GM23338 (cell line): ENCODE measurements at regions not wholly inside any gene's neighbourhood (a gene's known extent, or its start where the extent isn't known, plus 50 kb on each side); places are given as distances from the start of the nearest gene placed in this dataset.

Source experiments
- ATAC-seq: fragments of 200-7000 bp; cut with Tn5 transposase; 3 replicates; pipeline ENCODE4 v1.9.1; 2020
- DNase-seq: peaks from one replicate; pipeline ENCODE4 v3.0.0-alpha.2; 2015; ENCODE audit warnings: low spot score
- H2AFZ ChIP-seq: fragments of 200-600 bp; sonication (generic); 2 replicates; pipeline ENCODE4 v1.8.0; 2016; ENCODE audit warnings: antibody characterized with exemption, mild to moderate bottlenecking, moderate library complexity
- H3F3A ChIP-seq: fragments of 200-600 bp; sonication (generic); replicated peaks from 2 replicates; pipeline ENCODE4 v1.8.0; 2017; ENCODE audit warnings: antibody characterized with exemption, mixed run types, low read depth
- H3K27ac ChIP-seq: fragments of 200-600 bp; sonication (generic); 2 replicates; pipeline ENCODE4 v1.6.1; 2016; ENCODE audit warnings: low read depth
- H3K27me3 ChIP-seq: fragments of 200-600 bp; sonication (generic); 2 replicates; pipeline ENCODE4 v1.8.0; 2016; ENCODE audit warnings: mild to moderate bottlenecking, mixed run types, moderate library complexity; ENCODE audit not compliant: insufficient read depth
- H3K36me3 ChIP-seq: fragments of 200-600 bp; sonication (generic); 2 replicates; pipeline ENCODE4 v1.8.0; 2016; ENCODE audit warnings: mild to moderate bottlenecking; ENCODE audit not compliant: insufficient read depth
- H3K4me1 ChIP-seq: fragments of 200-600 bp; sonication (generic); 2 replicates; pipeline ENCODE4 v1.8.0; 2016; ENCODE audit warnings: mild to moderate bottlenecking, moderate library complexity; ENCODE audit not compliant: insufficient read depth
- H3K4me2 ChIP-seq: fragments of 200-600 bp; sonication (generic); 2 replicates; pipeline ENCODE4 v1.7.1; 2017; ENCODE audit warnings: mixed run types
- H3K4me3 ChIP-seq: fragments of 200-600 bp; sonication (generic); 2 replicates; pipeline ENCODE4 v1.6.1; 2016; ENCODE audit warnings: mixed run types
- H3K79me2 ChIP-seq: fragments of 200-600 bp; sonication (generic); replicated peaks from 2 replicates; pipeline ENCODE4 v1.8.0; 2017; ENCODE audit warnings: mild to moderate bottlenecking; ENCODE audit not compliant: insufficient read depth
- H3K9me2 ChIP-seq: fragments of 200-600 bp; sonication (generic); 2 replicates; pipeline ENCODE4 v1.8.0; 2017; ENCODE audit not compliant: insufficient read depth
- H4K20me1 ChIP-seq: fragments of 200-600 bp; sonication (generic); replicated peaks from 2 replicates; pipeline ENCODE4 v1.8.0; 2017; ENCODE audit warnings: mild to moderate bottlenecking; ENCODE audit not compliant: insufficient read depth
- H3K27ac Mint-ChIP-seq: 2 replicates; pipeline ENCODE4 v1.8.0; 2020; ENCODE audit warnings: inconsistent platforms, mild to moderate bottlenecking, moderate library complexity, mixed read lengths
- H3K27me3 Mint-ChIP-seq: 3 replicates; pipeline ENCODE4 v1.8.0; 2022; ENCODE audit warnings: low read depth, mild to moderate bottlenecking, moderate library complexity, mixed read lengths, inconsistent platforms; ENCODE audit not compliant: insufficient read depth, poor library complexity
- H3K36me3 Mint-ChIP-seq: 3 replicates; pipeline ENCODE4 v1.8.0; 2021; ENCODE audit warnings: low read depth, mild to moderate bottlenecking, inconsistent platforms, moderate library complexity, mixed read lengths
- H3K4me1 Mint-ChIP-seq: 3 replicates; pipeline ENCODE4 v1.8.0; 2020; ENCODE audit warnings: mild to moderate bottlenecking, inconsistent platforms, mixed read lengths
- H3K4me3 Mint-ChIP-seq: 3 replicates; pipeline ENCODE4 v1.8.0; 2021; ENCODE audit warnings: moderate library complexity, mild to moderate bottlenecking, inconsistent platforms, mixed read lengths
- H3K9me3 Mint-ChIP-seq: 3 replicates; pipeline ENCODE4 v1.8.0; 2020; ENCODE audit warnings: moderate library complexity, mild to moderate bottlenecking, inconsistent platforms, mixed read lengths
- CREB1 ChIP-seq: fragments of 250-450 bp; sonication (Bioruptor Pico); IDR thresholded peaks from 2 replicates; pipeline ENCODE4 v1.5.0; 2020; ENCODE audit warnings: low read depth, mild to moderate bottlenecking, moderate library complexity
- CTCF ChIP-seq, 2 experiments: fragments of 200-600 bp in 1 of 2; sonication (generic) in 1 of 2; conservative IDR thresholded peaks; 2 replicates each; pipeline versions ENCODE4 v1.5.1 to v1.6.1; 2016 to 2017; ENCODE audit warnings: antibody characterized with exemption in 2 of 2, low read depth in 2 of 2, mild to moderate bottlenecking in 2 of 2, moderate library complexity in 1 of 2
- ETS1 ChIP-seq: IDR thresholded peaks from 2 replicates; pipeline ENCODE4 v1.6.1; 2016; ENCODE audit warnings: antibody characterized with exemption
- EZH2 ChIP-seq: fragments of 200-600 bp; sonication (generic); IDR thresholded peaks from one replicate; pipeline ENCODE4 v1.8.0; 2017; ENCODE audit warnings: antibody characterized with exemption, mild to moderate bottlenecking, low read depth; ENCODE audit not compliant: unreplicated experiment
- EZH2phosphoT487 ChIP-seq: fragments of 200-600 bp; sonication (generic); IDR thresholded peaks from one replicate; pipeline ENCODE4 v1.8.1; 2018; ENCODE audit warnings: antibody characterized with exemption; ENCODE audit not compliant: unreplicated experiment
- JUNB ChIP-seq: IDR thresholded peaks from one replicate; pipeline ENCODE4 v1.6.1; 2016; ENCODE audit warnings: antibody characterized with exemption; ENCODE audit not compliant: unreplicated experiment
- NANOG ChIP-seq: IDR thresholded peaks from 2 replicates; pipeline ENCODE4 v1.6.1; 2016; ENCODE audit warnings: antibody characterized with exemption, borderline replicate concordance
- POLR2AphosphoS5 ChIP-seq: IDR thresholded peaks from 2 replicates; pipeline ENCODE4 v1.6.1; 2016; ENCODE audit warnings: antibody characterized with exemption, low read depth
- REST ChIP-seq: IDR thresholded peaks from one replicate; pipeline ENCODE4 v1.6.1; 2018; ENCODE audit warnings: antibody characterized with exemption; ENCODE audit not compliant: unreplicated experiment
- STAT1 ChIP-seq: IDR thresholded peaks from one replicate; pipeline ENCODE4 v1.6.1; 2016; ENCODE audit warnings: antibody characterized with exemption; ENCODE audit not compliant: unreplicated experiment
- ZNF114 ChIP-seq: fragments of 250-450 bp; sonication (Bioruptor Pico); IDR thresholded peaks from 2 replicates; pipeline ENCODE4 v1.5.0; 2020; ENCODE audit warnings: mild to moderate bottlenecking, moderate library complexity
- ZNF331 ChIP-seq: fragments of 250-450 bp; sonication (Bioruptor Pico); IDR thresholded peaks from 2 replicates; pipeline ENCODE4 v1.5.0; 2020; ENCODE audit warnings: low read depth, mild to moderate bottlenecking, moderate library complexity
- ZNF462 ChIP-seq: fragments of 250-450 bp; sonication (Bioruptor Pico); IDR thresholded peaks from 2 replicates; pipeline ENCODE4 v1.5.0; 2020; ENCODE audit warnings: mild to moderate bottlenecking, moderate library complexity

- H3K36me3 Mint-ChIP-seq = no peaks in the 10 kb centered on the region
- DNase-seq (no peak), ATAC-seq (no peak)
- Histone ChIP-seq H3K9me2 (no peaks in the 10 kb centered on the region), H3K27ac (no peak overlapping the region), H3F3A (no peaks in the 10 kb centered on the region), H3K27me3 (no peaks in the 10 kb centered on the region), H3K79me2 (no peaks in the 10 kb centered on the region), H3K4me2 (no peak overlapping the region), H3K36me3 (no peaks in the 10 kb centered on the region), H2AFZ (no peak overlapping the region), H4K20me1 (no peaks in the 10 kb centered on the region), H3K4me3 (no peak overlapping the region), H3K4me1 (no peaks in the 10 kb centered on the region)
- peaks cover 29% of the 10 kb centered on the region for H3K9me3 Mint-ChIP-seq
- H3K4me1 Mint-ChIP-seq = no peaks in the 10 kb centered on the region
- no peak overlapping the region for H3K27ac Mint-ChIP-seq
- TF ChIP-seq STAT1 = no peak
- no peak for TF ChIP-seq ZNF331 (CRISPR knock-in tag)
- no peak for TF ChIP-seq POLR2AphosphoS5
- no peak for TF ChIP-seq REST
- TF ChIP-seq EZH2 = no peak
- no peak for TF ChIP-seq EZH2phosphoT487
- TF ChIP-seq CTCF (conservative IDR thresholded peaks at IDR 0.05; ENCODE audit: low read depth in 2 of 2) = no peak
- no peak for TF ChIP-seq CREB1 (CRISPR knock-in tag)
- no peak for TF ChIP-seq ZNF462
- TF ChIP-seq ZNF114 = no peak
- no peak for TF ChIP-seq NANOG
- no peak for TF ChIP-seq JUNB
- TF ChIP-seq ETS1 = no peak
- peaks cover 6% of the 10 kb centered on the region for H3K27me3 Mint-ChIP-seq
- H3K4me3 Mint-ChIP-seq = no peak overlapping the region
Measured at GRCh38 chr20:30610029-30610693, 647.3 kb upstream of the DEFB115 start.
